ENCODE measurements at regions not wholly inside any gene's neighbourhood (a gene's known extent, or its start where the extent isn't known, plus 50 kb on each side); places are given as distances from the start of the nearest gene placed in this dataset.
A peak's percentile ranks its signal among the peaks of the same experiment; 100 is the strongest.
"Not testable (repeated sequence)": the region's sequence is repeated elsewhere in the genome, so short reads cannot be mapped to it uniquely, and the experiment has no call there.

GRCh38 chr21:18831942-18832676 is 428.5 kb upstream of the TMPRSS15 start:
- no peak for DNase-seq (ENCODE audit: low spot score)

- no peak for DNase-seq (ENCODE audit: low spot score)
These were observed 429.4 kb upstream of the TMPRSS15 start for GRCh38 chr21:18832950-18833349.

- not testable (repeated sequence) for DNase-seq (ENCODE audit: low spot score)
These were observed 430.5 kb upstream of the TMPRSS15 start for GRCh38 chr21:18834121-18834520.

- no peak for DNase-seq (ENCODE audit: low spot score)
These were observed 436.7 kb upstream of the TMPRSS15 start for GRCh38 chr21:18840239-18840638.

- not testable (repeated sequence) for DNase-seq (ENCODE audit: low spot score)
These were observed 454.0 kb upstream of the TMPRSS15 start for GRCh38 chr21:18857606-18858005.

- DNase-seq (ENCODE audit: low spot score), result no peak
These were observed 465.5 kb upstream of the TMPRSS15 start for GRCh38 chr21:18869104-18869503.

GRCh38 chr21:18877917-18878316 is 474.3 kb upstream of the TMPRSS15 start:
- no peak for DNase-seq (ENCODE audit: low spot score)

GRCh38 chr21:18887922-18888602 is 484.5 kb upstream of the TMPRSS15 start:
- DNase-seq (ENCODE audit: low spot score), result no peak

GRCh38 chr21:18893406-18893805 is 489.8 kb upstream of the TMPRSS15 start:
- no peak for DNase-seq (ENCODE audit: low spot score)

GRCh38 chr21:18894387-18894786 is 490.8 kb upstream of the TMPRSS15 start:
- DNase-seq (ENCODE audit: low spot score), result no peak

GRCh38 chr21:18899261-18899660 is 495.7 kb upstream of the TMPRSS15 start:
- no peak for DNase-seq (ENCODE audit: low spot score)

- no peak for DNase-seq (ENCODE audit: low spot score)
These were observed 499.1 kb upstream of the TMPRSS15 start for GRCh38 chr21:18902660-18903059.

- DNase-seq (ENCODE audit: low spot score), result no peak
These were observed 503.5 kb upstream of the TMPRSS15 start for GRCh38 chr21:18907076-18907475.

GRCh38 chr21:18908641-18909040 is 505.1 kb upstream of the TMPRSS15 start:
- DNase-seq (ENCODE audit: low spot score), result no peak

- DNase-seq (ENCODE audit: low spot score), result no peak
These were observed 510.3 kb upstream of the TMPRSS15 start for GRCh38 chr21:18913914-18914313.

- DNase-seq (ENCODE audit: low spot score), result no peak
These were observed 511.0 kb upstream of the TMPRSS15 start for GRCh38 chr21:18914570-18914969.

GRCh38 chr21:18917622-18918021 is 514.0 kb upstream of the TMPRSS15 start:
- DNase-seq (ENCODE audit: low spot score), result no peak

GRCh38 chr21:18931237-18931636 is 527.7 kb upstream of the TMPRSS15 start:
- DNase-seq (ENCODE audit: low spot score), result no peak

GRCh38 chr21:18937337-18937736 is 533.8 kb upstream of the TMPRSS15 start:
- no peak for DNase-seq (ENCODE audit: low spot score)

- DNase-seq (ENCODE audit: low spot score), result no peak
These were observed 537.2 kb upstream of the TMPRSS15 start for GRCh38 chr21:18940791-18941190.

GRCh38 chr21:18950045-18950740 is 546.6 kb upstream of the TMPRSS15 start:
- DNase-seq (ENCODE audit: low spot score), result no peak

GRCh38 chr21:18951271-18952038 is 547.9 kb upstream of the TMPRSS15 start:
- peak; percentile 43 for DNase-seq (ENCODE audit: low spot score)
